ENCODE measurements at regions not wholly inside any gene's neighbourhood (a gene's known extent, or its start where the extent isn't known, plus 50 kb on each side); places are given as distances from the start of the nearest gene placed in this dataset.
"Not testable (repeated sequence)": the region's sequence is repeated elsewhere in the genome, so short reads cannot be mapped to it uniquely, and the experiment has no call there.

GRCh38 chrX:55813150-55813549 is 95.6 kb downstream of the RRAGB start:
- no peak overlapping the region for H3K4me3 ChIP-seq (replicated peaks in 1 of 2; ENCODE audit: low read depth in 2 of 2, low read length in 2 of 2)
- TF ChIP-seq CTCF (IDR thresholded peaks at IDR 0.05; ENCODE audit: low read depth, low read length), result no peak
- DNase-seq (ENCODE audit: low read depth in 2 of 2), result no peak

DNA sequence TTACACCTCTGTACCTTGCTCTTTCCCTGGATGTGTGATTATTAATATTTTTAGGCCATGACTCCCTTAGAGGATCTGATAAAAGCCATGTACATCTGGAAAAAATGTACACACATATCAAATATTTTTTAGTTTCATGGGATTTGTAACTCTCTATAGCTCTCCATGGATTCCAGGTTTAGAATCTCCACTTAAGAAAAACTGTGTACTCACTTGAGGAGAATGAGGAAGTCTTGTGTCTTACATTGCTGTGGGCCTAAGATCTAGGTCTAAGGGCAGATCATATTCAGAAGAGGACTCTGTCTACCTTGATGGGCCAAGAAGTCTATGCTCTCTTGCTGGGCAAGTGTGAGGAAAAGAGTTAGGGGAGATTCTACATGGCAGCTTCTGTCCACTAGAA is 98.0 kb downstream of the RRAGB start:
- H3K4me3 ChIP-seq (replicated peaks in 1 of 2; ENCODE audit: low read depth in 2 of 2, low read length in 2 of 2), result no peak overlapping the region

DNA sequence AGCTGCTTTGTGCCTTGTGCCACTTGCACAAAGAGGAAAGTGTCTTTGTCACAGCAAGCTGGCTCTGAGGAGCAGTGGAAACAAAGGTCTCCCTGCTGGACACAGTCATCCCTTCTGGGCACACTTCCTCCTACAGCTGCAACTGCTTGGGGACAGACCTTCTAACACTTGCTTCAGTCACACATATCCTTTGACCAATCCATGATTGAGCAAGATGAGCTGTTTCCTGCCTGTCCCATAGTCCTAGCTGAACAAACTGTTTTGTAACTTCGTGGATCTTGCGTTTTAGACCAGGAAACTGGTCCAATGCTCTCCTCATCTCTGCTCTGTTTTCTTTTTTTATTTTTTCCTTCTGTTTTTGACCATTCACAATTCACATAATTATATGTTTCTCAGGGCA is 98.5 kb downstream of the RRAGB start:
- TF ChIP-seq CTCF (IDR thresholded peaks at IDR 0.05; ENCODE audit: low read depth, low read length), result no peak
- DNase-seq (ENCODE audit: low read depth in 2 of 2), result no peak
- no peak overlapping the region for H3K4me3 ChIP-seq (replicated peaks in 1 of 2; ENCODE audit: low read depth in 2 of 2, low read length in 2 of 2)

More for the DNA sequence above, 98.0 kb downstream of the RRAGB start:
- TF ChIP-seq CTCF (IDR thresholded peaks at IDR 0.05; ENCODE audit: low read depth, low read length), result no peak
- DNase-seq (ENCODE audit: low read depth in 2 of 2), result no peak

GRCh38 chrX:55818673-55819375 is 101.3 kb downstream of the RRAGB start:
- no peak for DNase-seq (ENCODE audit: low read depth in 2 of 2)
- H3K4me3 ChIP-seq (replicated peaks in 1 of 2; ENCODE audit: low read depth in 2 of 2, low read length in 2 of 2), result no peak overlapping the region
- TF ChIP-seq CTCF (IDR thresholded peaks at IDR 0.05; ENCODE audit: low read depth, low read length), result no peak

DNA sequence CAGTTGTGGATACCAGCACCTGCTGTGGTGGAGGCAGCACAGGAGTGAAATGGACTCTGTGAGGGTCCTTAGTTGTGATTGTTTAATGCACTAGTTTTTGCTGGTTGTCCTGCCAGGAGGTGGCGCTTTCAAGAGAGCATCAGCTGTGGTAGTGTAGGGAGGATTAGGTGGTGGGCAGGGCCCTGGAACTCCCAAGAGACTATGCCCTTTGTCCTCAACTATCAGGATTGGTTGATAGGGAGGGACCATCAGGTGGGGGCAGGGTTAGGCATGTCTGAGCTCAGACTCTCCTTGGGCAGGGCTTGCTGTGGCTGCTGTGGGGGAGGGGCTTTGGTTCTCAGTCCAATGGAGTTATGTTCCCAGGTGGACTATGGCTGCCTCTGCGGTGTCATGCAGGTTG is 121.9 kb downstream of the RRAGB start:
- TF ChIP-seq CTCF (IDR thresholded peaks at IDR 0.05; ENCODE audit: low read depth, low read length), result no peak
- H3K4me3 ChIP-seq (replicated peaks in 1 of 2; ENCODE audit: low read depth in 2 of 2, low read length in 2 of 2), result no peak overlapping the region
- DNase-seq (ENCODE audit: low read depth in 2 of 2), result no peak

DNA sequence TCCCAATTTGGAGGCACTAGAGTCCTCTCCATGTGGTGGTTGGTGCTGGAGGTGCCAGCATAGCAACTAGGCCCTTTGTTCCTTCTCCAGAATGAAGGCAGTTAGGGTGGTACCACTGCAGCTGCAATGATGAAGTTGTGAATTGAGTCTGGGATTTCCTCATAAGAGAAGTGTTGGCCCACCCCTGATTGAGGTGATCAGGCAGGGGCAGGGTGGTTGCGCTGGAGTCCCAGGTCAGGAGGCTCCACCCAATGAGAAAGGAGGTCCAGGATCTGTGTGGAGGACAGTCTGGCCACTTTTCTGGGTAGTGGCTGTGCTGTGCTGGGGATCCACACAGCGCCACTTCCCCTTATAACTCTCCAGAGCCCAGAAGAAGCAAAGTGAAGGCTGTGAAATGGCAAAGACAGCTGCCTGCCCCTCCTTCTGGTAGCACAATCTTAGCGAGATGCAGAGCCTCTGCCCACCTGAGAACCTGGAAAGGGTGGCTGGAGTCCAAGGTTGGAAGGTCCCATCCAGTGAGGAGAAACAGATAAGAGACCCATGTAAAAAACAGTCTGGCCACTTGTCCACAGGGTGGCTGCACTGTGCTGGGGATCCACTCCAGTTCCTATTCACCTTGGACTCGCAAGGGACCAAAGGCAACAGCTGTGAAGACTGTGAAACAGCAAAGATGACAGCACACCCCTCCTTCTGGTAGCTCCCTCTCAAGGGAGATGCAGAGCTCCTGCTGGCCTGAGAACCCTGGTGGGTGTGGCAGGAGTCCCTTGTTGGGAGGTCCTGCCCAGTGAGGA is 124.6 kb downstream of the RRAGB start:
- no peak overlapping the region for H3K4me3 ChIP-seq (replicated peaks in 1 of 2; ENCODE audit: low read depth in 2 of 2, low read length in 2 of 2)
- DNase-seq (ENCODE audit: low read depth in 2 of 2), result no peak
- no peak for TF ChIP-seq CTCF (IDR thresholded peaks at IDR 0.05; ENCODE audit: low read depth, low read length)

- DNase-seq (ENCODE audit: low read depth in 2 of 2); H3K4me3 ChIP-seq (replicated peaks in 1 of 2; ENCODE audit: low read depth in 2 of 2, low read length in 2 of 2): not testable (repeated sequence)
Measured at GRCh38 chrX:55866779-55867178, 149.2 kb downstream of the RRAGB start.

All from cardiac fibroblast (primary cell).